ENCODE measurements at regions not wholly inside any gene's neighbourhood (a gene's known extent, or its start where the extent isn't known, plus 50 kb on each side); places are given as distances from the start of the nearest gene placed in this dataset.
"Not testable (repeated sequence)": the region's sequence is repeated elsewhere in the genome, so short reads cannot be mapped to it uniquely, and the experiment has no call there.

- no peak overlapping the region for H3K27ac ChIP-seq
- no peak for DNase-seq (ENCODE audit: low read depth, low spot score)
Measured at GRCh38 chr10:42883993-42884983, 101.7 kb downstream of the BMS1 start.

GRCh38 chr10:42885491-42886270, 103.1 kb downstream of the BMS1 start:
- no peak for DNase-seq (ENCODE audit: low read depth, low spot score)
- no peak overlapping the region for H3K27ac ChIP-seq

- H3K27ac ChIP-seq, result no peak overlapping the region
- no peak for DNase-seq (ENCODE audit: low read depth, low spot score)
Measured at GRCh38 chr10:42887734-42888503, 105.3 kb downstream of the BMS1 start.

GRCh38 chr10:42888504-42889095, 106.0 kb downstream of the BMS1 start:
- DNase-seq (ENCODE audit: low read depth, low spot score), result no peak

GRCh38 chr10:42896735-42897134, 114.1 kb downstream of the BMS1 start:
- no peak overlapping the region for H3K27ac ChIP-seq
- no peak for DNase-seq (ENCODE audit: low read depth, low spot score)

More at GRCh38 chr10:42888504-42889095, 106.0 kb downstream of the BMS1 start:
- H3K27ac ChIP-seq, result no peak overlapping the region

- no peak for DNase-seq (ENCODE audit: low read depth, low spot score)
- no peak overlapping the region for H3K27ac ChIP-seq
Measured at GRCh38 chr10:42898037-42898960, 115.7 kb downstream of the BMS1 start.

- DNase-seq (ENCODE audit: low read depth, low spot score), result no peak
- H3K27ac ChIP-seq, result no peak overlapping the region
Measured at GRCh38 chr10:42899036-42899435, 116.4 kb downstream of the BMS1 start.

GRCh38 chr10:42900346-42900745, 117.8 kb downstream of the BMS1 start:
- not testable (repeated sequence) for H3K27ac ChIP-seq; DNase-seq (ENCODE audit: low read depth, low spot score)

GRCh38 chr10:42911359-42911758, 128.8 kb downstream of the BMS1 start:
- DNase-seq (ENCODE audit: low read depth, low spot score), result no peak
- H3K27ac ChIP-seq, result no peak overlapping the region

GRCh38 chr10:42916974-42917373, 134.4 kb downstream of the BMS1 start:
- DNase-seq (ENCODE audit: low read depth, low spot score), result no peak
- H3K27ac ChIP-seq, result no peak overlapping the region

- H3K27ac ChIP-seq, result no peak overlapping the region
- no peak for DNase-seq (ENCODE audit: low read depth, low spot score)
Measured at GRCh38 chr10:42917821-42918220, 135.2 kb downstream of the BMS1 start.

- H3K27ac ChIP-seq, result no peak overlapping the region
- no peak for DNase-seq (ENCODE audit: low read depth, low spot score)
Measured at GRCh38 chr10:42921951-42922350, 139.4 kb downstream of the BMS1 start.

GRCh38 chr10:42924484-42924883, 141.9 kb downstream of the BMS1 start:
- DNase-seq (ENCODE audit: low read depth, low spot score), result no peak
- H3K27ac ChIP-seq, result no peak overlapping the region

GRCh38 chr10:42926843-42927242, 144.2 kb downstream of the BMS1 start:
- DNase-seq (ENCODE audit: low read depth, low spot score), result no peak

GRCh38 chr10:42928064-42928463, 145.5 kb downstream of the BMS1 start:
- no peak for DNase-seq (ENCODE audit: low read depth, low spot score)

More at GRCh38 chr10:42926843-42927242, 144.2 kb downstream of the BMS1 start:
- H3K27ac ChIP-seq, result no peak overlapping the region

GRCh38 chr10:42929236-42929635, 146.6 kb downstream of the BMS1 start:
- no peak for DNase-seq (ENCODE audit: low read depth, low spot score)
- H3K27ac ChIP-seq, result no peak overlapping the region

More at GRCh38 chr10:42928064-42928463, 145.5 kb downstream of the BMS1 start:
- H3K27ac ChIP-seq, result no peak overlapping the region

- H3K27ac ChIP-seq, result no peak overlapping the region
- DNase-seq (ENCODE audit: low read depth, low spot score), result no peak
Measured at GRCh38 chr10:42929993-42930392, 146.9 kb upstream of the RET start.

- H3K27ac ChIP-seq, result no peak overlapping the region
- DNase-seq (ENCODE audit: low read depth, low spot score), result no peak
Measured at GRCh38 chr10:42930516-42931192, 146.2 kb upstream of the RET start.
